COLO829 (cell line): ENCODE measurements at regions not wholly inside any gene's neighbourhood (a gene's known extent, or its start where the extent isn't known, plus 50 kb on each side); places are given as distances from the start of the nearest gene placed in this dataset.
"Not testable (repeated sequence)": the region's sequence is repeated elsewhere in the genome, so short reads cannot be mapped to it uniquely, and the experiment has no call there.

Experiments
- DNase-seq: peaks from one replicate; pipeline ENCODE4 v3.0.0; 2012; ENCODE audit warnings: low spot score

DNA sequence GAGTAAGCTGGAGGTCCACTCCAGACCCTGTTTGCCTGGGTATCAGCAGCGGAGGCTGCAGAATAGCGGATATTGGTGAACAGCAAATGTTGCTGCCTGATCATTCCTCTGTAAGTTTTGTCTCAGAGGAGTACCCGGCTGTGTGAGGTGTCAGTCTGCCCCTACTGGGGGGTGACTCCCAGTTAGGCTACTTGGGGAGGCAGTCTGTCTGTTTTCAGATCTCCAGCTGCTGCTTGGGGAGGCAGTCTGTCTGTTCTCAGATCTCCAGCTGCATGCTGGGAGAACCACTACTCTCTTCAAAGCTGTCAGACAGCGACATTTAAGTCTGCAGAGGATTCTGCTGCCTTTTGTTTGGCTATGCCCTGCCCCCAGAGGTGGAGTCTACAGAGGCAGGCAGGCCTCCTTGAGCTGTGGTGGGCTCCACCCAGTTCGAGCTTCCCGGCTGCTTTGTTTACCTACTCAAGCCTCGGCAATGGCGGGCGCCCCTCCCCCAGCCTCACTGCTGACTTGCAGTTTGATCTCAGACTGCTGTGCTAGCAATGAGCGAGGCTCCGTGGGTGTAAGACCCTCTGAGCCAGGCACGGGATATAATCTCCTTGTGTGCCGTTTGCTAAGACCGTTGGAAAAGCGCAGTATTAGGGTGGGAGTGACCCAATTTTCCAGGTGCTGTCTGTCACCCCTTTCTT is 266.6 kb upstream of the CELF4 start:
- DNase-seq: not testable (repeated sequence)

- DNase-seq: no peak
Observed at GRCh38 chr18:37812961-37813360, 247.4 kb upstream of the CELF4 start.

- no peak for DNase-seq
Observed at GRCh38 chr18:37805773-37806404, 240.3 kb upstream of the CELF4 start.

- no peak for DNase-seq
Observed at GRCh38 chr18:37796823-37797349, 231.3 kb upstream of the CELF4 start.

DNA sequence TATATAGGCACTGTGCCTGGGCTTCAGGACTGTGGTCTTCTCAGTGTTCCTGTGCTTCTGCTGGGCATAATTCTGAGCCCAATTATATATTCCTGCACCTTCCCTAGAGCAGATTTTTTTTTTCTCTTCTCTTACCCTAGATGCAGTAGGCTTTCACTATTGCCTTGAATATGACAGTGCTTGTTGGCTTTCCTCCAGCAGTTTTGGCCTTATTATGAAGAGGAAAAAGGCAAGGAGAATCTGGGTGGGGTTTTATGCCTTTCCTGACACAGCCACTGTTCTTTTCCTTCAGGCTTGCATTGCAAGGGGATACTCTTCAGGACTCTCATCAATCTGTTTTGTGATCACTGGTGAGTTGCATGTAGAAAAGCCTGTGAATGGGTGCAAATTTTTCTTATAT is 221.9 kb upstream of the CELF4 start:
- no peak for DNase-seq

DNA sequence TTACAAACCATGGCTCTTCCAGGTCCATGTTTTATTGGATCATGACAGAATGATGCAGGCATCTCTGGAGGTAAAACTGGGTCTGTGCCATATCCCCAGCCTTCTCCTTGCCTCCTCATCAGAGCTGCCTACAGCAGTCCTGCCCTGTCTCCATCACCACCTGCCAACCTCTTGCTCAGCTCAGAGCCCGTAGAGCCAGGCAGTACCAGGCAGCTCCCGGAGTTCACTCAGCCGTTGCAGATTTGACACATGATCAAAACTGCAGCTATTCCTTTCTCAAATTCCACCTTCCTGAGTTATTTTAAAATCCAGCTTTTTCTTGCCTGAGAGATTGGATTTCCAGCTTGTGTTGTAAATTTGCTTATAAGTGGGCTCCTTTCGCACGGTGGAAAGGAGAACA is 218.2 kb upstream of the CELF4 start:
- no peak for DNase-seq

DNA sequence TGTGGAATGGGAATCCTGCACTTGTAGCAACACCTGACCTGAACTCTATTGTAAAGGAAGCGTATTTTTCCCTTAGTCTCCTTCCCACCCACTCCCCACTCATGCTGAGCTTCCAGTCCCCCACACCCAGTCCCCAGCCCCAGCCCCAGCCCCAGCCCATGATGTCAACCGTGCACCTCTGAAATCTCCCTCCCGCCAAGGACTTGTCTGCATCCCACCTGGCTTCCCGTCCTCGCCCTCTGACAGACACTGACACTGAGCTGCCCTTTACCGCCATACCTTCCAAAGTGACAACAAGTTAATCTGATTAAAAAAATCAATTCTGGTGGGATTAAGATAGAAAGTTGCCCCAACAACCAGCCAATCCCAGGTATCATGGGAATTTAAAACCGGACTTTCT is 213.6 kb upstream of the CELF4 start:
- DNase-seq: no peak

DNA sequence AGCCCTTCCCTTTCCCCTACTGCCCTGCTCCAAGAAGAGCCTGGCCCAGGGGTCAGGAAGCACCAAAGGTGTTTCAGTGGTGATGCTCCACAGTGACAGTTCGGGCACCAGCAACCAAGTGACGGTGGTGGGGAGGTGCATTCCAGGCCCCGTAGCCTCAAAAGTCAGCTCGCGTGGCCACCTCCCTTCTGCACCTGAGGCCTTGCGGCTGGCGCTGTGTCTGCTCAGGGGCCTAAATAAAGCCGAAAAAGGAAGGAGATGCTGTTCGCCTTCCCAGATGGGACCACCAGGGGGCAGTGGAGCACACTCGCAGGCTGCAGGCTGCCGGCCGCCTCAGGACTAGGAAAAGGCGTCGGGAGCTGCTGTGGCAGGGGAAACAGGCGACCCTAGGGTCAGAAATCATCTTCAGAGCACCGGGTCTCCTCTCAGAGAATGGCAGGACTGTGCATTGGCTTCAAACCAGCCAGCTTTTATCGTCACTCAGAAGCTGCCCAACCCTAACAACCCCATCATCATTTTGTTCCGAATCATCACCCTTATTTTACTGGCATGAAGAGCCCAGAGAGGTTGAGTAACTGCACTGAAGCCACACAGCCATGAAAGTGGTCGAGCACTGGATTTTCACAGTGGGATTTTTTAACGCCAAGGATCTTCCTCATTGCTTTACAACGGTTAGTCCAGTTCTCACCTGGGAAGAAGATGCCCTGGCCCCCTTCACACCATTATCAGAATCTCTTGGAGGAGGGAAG is 213.0 kb upstream of the CELF4 start:
- peak; percentile 30 for DNase-seq

- no peak for DNase-seq
Observed at GRCh38 chr18:37769826-37770225, 204.2 kb upstream of the CELF4 start.

GRCh38 chr18:37764541-37765288 is 199.1 kb upstream of the CELF4 start:
- DNase-seq: no peak

- no peak for DNase-seq
Observed at GRCh38 chr18:37762076-37762621, 196.6 kb upstream of the CELF4 start.

GRCh38 chr18:37754141-37754540 is 188.5 kb upstream of the CELF4 start:
- no peak for DNase-seq

- no peak for DNase-seq
Observed at GRCh38 chr18:37742436-37742835, 176.8 kb upstream of the CELF4 start.

GRCh38 chr18:37741032-37741623 is 175.5 kb upstream of the CELF4 start:
- no peak for DNase-seq

GRCh38 chr18:37734406-37734805 is 168.8 kb upstream of the CELF4 start:
- no peak for DNase-seq

DNA sequence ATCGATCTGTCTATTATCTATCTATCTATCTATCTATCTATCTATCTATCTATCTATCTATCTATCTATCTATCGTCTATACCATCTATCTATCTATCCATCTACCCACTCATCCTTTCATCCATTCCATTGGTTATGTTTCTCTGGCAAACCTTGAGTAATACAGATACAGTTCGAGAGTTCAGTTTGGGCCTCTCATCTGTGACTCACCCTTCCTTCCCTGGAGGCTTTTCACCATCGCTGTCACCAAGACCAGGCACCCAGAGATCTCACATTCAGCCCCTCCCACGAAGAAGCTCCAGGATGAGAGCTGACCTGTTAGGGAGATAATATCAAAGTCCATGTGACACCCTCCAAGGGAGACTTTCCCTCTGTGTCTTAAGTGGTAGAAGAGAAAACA is 164.1 kb upstream of the CELF4 start:
- no peak for DNase-seq

DNA sequence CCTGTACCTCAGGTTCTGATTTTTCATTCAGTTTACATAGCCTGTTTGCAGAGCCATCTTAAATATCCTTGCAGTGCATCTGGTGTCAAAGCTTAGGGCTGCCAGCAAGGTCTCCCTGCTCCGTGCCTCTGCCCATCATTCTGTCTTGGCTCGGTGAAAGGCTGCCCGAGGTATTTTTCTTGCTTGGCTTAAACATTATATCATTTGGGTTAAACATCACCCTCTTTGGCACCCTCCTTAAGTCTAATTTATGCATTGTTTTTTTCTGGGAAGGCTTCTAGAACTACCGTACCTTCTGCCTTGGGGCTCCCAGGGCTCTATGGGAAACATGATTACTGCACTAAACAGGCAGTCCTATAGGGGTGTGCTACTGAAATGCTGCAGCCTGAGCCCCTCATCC is 158.6 kb upstream of the CELF4 start:
- no peak for DNase-seq

- no peak for DNase-seq
Observed at GRCh38 chr18:37721544-37722522, 156.2 kb upstream of the CELF4 start.

- no peak for DNase-seq
Observed at GRCh38 chr18:37720663-37721062, 155.1 kb upstream of the CELF4 start.

- DNase-seq: no peak
Observed at GRCh38 chr18:37717656-37718055, 152.1 kb upstream of the CELF4 start.
